K562 (cell line): ENCODE measurements at regions not wholly inside any gene's neighbourhood (a gene's known extent, or its start where the extent isn't known, plus 50 kb on each side); places are given as distances from the start of the nearest gene placed in this dataset.

Experiments
- ATAC-seq: fragments of 200-7000 bp; cut with Tn5 transposase; 3 replicates; pipeline ENCODE4 v1.9.1; 2020; ENCODE audit warnings: moderate library complexity
- BruUV-seq: library from RNA; stranded (reverse); fragments of 400-500 nt; replicated peaks from 2 replicates; lab custom pipeline; 2021; lab: Mats Ljungman, UMichigan
- CTCF ChIA-PET: fragments of 300-600 bp; formaldehyde crosslinking; extraction: SDS; loops from one replicate; lab custom pipeline; 2021; ENCODE audit warnings: low intra/inter-chr PET ratio; lab: Yijun Ruan, JAX
- POLR2A ChIA-PET: fragments of 300-600, 350-650 bp; sonication (Branson Sonifier 250); formaldehyde crosslinking; extraction: SDS; loops from one replicate; lab custom pipeline; 2021; ENCODE audit warnings: antibody characterized with exemption, inconsistent platforms; lab: Yijun Ruan, JAX
- DNase-seq, 4 experiments: peaks; one replicate each; pipeline versions ENCODE4 v3.0.0 to v3.0.0-alpha.2; 2011 to 2018; ENCODE audit warnings: low spot score in 3 of 4, mixed read lengths in 3 of 4; ENCODE audit errors: extremely low read depth in 1 of 4
- FAIRE-seq: peaks from 2 replicates; lab custom pipeline; 2011; peaks lifted over from hg19 to GRCh38; lab: Jason Lieb, UNC
- H2AFZ ChIP-seq: 2 replicates; pipeline ENCODE4 v1.6.0; 2011; ENCODE audit warnings: low read depth, low read length, control low read depth, inconsistent platforms
- H3K27ac ChIP-seq: fragments of 200-600 bp; 3 replicates; pipeline ENCODE4 v1.8.0; 2011; ENCODE audit warnings: low read depth, mild to moderate bottlenecking, control low read depth, inconsistent platforms, low read length, moderate library complexity, mixed read lengths; ENCODE audit errors: extremely low read depth
- H3K27me3 ChIP-seq, 2 experiments: fragments of 300-600 bp in 1 of 2; 2 replicates in 1 of 2; 3 replicates in 1 of 2; pipeline versions ENCODE4 v1.6.0 to v1.8.0; 2011; ENCODE audit warnings: inconsistent platforms in 2 of 2, low read length in 2 of 2, mild to moderate bottlenecking in 1 of 2, mixed read lengths in 1 of 2, moderate library complexity in 1 of 2; ENCODE audit not compliant: control insufficient read depth in 2 of 2, insufficient read depth in 2 of 2
- H3K36me3 ChIP-seq: fragments of 300-600 bp; 3 replicates; pipeline ENCODE4 v1.8.0; 2011; ENCODE audit warnings: mild to moderate bottlenecking, low read length, inconsistent platforms; ENCODE audit not compliant: control insufficient read depth, insufficient read depth
- H3K4me1 ChIP-seq, 2 experiments: fragments of 200-600 bp in 1 of 2; replicated peaks in 1 of 2; 2 replicates in 1 of 2; 3 replicates in 1 of 2; pipeline versions ENCODE4 v1.5.1 to v1.8.0; 2011; ENCODE audit warnings: inconsistent platforms in 2 of 2, low read length in 2 of 2, mild to moderate bottlenecking in 1 of 2, mixed read lengths in 1 of 2, moderate library complexity in 1 of 2; ENCODE audit not compliant: control insufficient read depth in 2 of 2, insufficient read depth in 2 of 2
- H3K4me2 ChIP-seq: 2 replicates; pipeline ENCODE4 v1.6.1; 2011; ENCODE audit warnings: low read length, control low read depth, inconsistent platforms, mixed read lengths; ENCODE audit not compliant: insufficient read depth
- H3K4me3 ChIP-seq: fragments of 200-600 bp; sonication (generic), shearing (Covaris generic); 2 replicates; pipeline ENCODE4 v1.5.1; 2016; ENCODE audit warnings: control low read depth, inconsistent platforms
- H3K79me2 ChIP-seq: fragments of 200-600 bp; 3 replicates; pipeline ENCODE4 v1.8.0; 2011; ENCODE audit warnings: low read length, inconsistent platforms; ENCODE audit not compliant: control insufficient read depth, insufficient read depth
- H3K9ac ChIP-seq, 2 experiments: 2 replicates each; pipeline versions ENCODE4 v1.6.0 to v1.6.1; 2011; ENCODE audit warnings: low read depth in 2 of 2, low read length in 2 of 2, control low read depth in 1 of 2, inconsistent platforms in 1 of 2, mild to moderate bottlenecking in 1 of 2, mixed read lengths in 1 of 2; ENCODE audit not compliant: insufficient read depth in 1 of 2
- H3K9me1 ChIP-seq: one replicate; pipeline ENCODE4 v1.6.0; 2011; ENCODE audit warnings: inconsistent platforms, mild to moderate bottlenecking, low read length, moderate library complexity; ENCODE audit not compliant: control insufficient read depth, insufficient read depth
- H3K9me3 ChIP-seq: replicated peaks from 2 replicates; pipeline ENCODE4 v1.5.1; 2011; ENCODE audit warnings: low read depth, low read length, inconsistent platforms; ENCODE audit not compliant: control insufficient read depth, insufficient read depth
- H4K20me1 ChIP-seq: replicated peaks from 2 replicates; pipeline ENCODE4 v1.6.1; 2011; ENCODE audit warnings: low read length, inconsistent platforms, mixed read lengths; ENCODE audit not compliant: control insufficient read depth, insufficient read depth
- HOXB6 ChIP-seq: fragments of 250-450 bp; sonication (Bioruptor Pico); IDR thresholded peaks from 2 replicates; pipeline ENCODE4 v1.5.1; 2022; ENCODE audit warnings: mild to moderate bottlenecking, borderline replicate concordance
- TRIM28 ChIP-seq: fragments of 450-650 bp; IDR thresholded peaks from 2 replicates; pipeline ENCODE4 v1.6.1; 2017
- WHSC1 ChIP-seq: IDR thresholded peaks from one replicate; pipeline ENCODE4 v1.6.1; 2012; ENCODE audit warnings: low read length, control low read depth, inconsistent platforms
- ZNF174 ChIP-seq: fragments of 250-450 bp; sonication (Bioruptor Pico); IDR thresholded peaks from 2 replicates; pipeline ENCODE4 v1.4.0; 2020; ENCODE audit warnings: mild to moderate bottlenecking
- WGBS: fragments of 100-300 bp; shearing (Covaris generic); methylation state at CpG from one replicate; pipeline ENCODE4 v1.1.6; 2016; ENCODE audit warnings: low coverage, mixed read lengths; ENCODE audit not compliant: insufficient coverage; ENCODE audit errors: missing lambda C conversion rate; 5-methylcytosine and 5-hydroxymethylcytosine counted together
- in situ Hi-C: fragments of 300-500 bp; cut with MboI; formaldehyde crosslinking; loops from 4 replicates; pipeline ENCODE4 v1.15.0; 2018; ENCODE audit warnings: inconsistent platforms, mixed read lengths
- intact Hi-C: fragments of 100-400 bp; cut with micrococcal nuclease; formaldehyde crosslinking; loops from 2 replicates; pipeline ENCODE4 v1.14.2; 2022
- TF ChIP-seq, protein P1 (sequence below): fragments of 250-450 bp; sonication (Bioruptor Pico); IDR thresholded peaks from 2 replicates; pipeline ENCODE4 v1.4.0; 2020

DNA sequence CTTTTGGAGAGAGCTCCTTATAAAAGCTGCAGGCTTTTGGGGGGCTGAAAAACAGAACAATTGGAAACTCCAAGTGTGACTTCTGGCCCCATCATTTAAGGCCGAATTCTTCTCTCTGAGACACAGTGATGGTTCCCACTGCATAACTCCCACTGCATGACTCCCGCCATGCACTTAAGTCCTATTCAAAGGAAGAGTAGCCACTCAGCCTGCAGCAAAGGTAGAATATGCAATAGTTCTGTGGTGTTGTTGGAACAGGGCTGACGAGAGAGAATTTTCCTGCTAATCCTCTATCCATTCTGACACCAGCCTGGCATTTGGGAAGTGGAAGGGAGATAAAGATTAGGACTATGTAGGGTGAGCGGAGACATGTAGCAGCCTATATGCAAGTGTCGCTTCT is 185.6 kb upstream of the ZNF462 start (continued):
- TF ChIP-seq, protein P1, sequence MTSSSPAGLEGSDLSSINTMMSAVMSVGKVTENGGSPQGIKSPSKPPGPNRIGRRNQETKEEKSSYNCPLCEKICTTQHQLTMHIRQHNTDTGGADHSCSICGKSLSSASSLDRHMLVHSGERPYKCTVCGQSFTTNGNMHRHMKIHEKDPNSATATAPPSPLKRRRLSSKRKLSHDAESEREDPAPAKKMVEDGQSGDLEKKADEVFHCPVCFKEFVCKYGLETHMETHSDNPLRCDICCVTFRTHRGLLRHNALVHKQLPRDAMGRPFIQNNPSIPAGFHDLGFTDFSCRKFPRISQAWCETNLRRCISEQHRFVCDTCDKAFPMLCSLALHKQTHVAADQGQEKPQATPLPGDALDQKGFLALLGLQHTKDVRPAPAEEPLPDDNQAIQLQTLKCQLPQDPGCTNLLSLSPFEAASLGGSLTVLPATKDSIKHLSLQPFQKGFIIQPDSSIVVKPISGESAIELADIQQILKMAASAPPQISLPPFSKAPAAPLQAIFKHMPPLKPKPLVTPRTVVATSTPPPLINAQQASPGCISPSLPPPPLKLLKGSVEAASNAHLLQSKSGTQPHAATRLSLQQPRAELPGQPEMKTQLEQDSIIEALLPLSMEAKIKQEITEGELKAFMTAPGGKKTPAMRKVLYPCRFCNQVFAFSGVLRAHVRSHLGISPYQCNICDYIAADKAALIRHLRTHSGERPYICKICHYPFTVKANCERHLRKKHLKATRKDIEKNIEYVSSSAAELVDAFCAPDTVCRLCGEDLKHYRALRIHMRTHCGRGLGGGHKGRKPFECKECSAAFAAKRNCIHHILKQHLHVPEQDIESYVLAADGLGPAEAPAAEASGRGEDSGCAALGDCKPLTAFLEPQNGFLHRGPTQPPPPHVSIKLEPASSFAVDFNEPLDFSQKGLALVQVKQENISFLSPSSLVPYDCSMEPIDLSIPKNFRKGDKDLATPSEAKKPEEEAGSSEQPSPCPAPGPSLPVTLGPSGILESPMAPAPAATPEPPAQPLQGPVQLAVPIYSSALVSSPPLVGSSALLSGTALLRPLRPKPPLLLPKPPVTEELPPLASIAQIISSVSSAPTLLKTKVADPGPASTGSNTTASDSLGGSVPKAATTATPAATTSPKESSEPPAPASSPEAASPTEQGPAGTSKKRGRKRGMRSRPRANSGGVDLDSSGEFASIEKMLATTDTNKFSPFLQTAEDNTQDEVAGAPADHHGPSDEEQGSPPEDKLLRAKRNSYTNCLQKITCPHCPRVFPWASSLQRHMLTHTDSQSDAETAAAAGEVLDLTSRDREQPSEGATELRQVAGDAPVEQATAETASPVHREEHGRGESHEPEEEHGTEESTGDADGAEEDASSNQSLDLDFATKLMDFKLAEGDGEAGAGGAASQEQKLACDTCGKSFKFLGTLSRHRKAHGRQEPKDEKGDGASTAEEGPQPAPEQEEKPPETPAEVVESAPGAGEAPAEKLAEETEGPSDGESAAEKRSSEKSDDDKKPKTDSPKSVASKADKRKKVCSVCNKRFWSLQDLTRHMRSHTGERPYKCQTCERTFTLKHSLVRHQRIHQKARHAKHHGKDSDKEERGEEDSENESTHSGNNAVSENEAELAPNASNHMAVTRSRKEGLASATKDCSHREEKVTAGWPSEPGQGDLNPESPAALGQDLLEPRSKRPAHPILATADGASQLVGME: no peak

DNA sequence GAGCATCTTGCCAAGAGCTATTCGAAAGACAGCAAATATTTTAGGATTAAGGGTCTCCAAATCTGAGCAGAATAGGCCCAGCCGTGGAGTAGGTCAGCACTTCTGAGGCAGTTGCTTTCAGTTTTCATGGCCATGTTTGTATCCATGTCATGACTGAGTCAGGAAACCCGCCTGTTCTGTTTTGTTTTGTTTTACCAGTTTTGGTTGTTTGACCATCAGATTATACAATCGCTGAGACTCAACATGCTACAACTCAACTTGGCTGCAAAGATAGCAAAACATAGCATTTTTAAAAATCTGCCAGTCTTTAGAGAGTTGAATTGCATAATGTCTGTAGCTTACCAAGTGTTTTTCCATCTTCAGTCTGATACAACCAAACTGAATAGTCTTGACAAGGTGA is 185.1 kb upstream of the ZNF462 start:
- no peak overlapping the region for H3K9ac ChIP-seq
- DNase-seq (no peak), ATAC-seq (no peak), FAIRE-seq (no peak)
- H3K9me1 ChIP-seq: no peaks in the 10 kb centered on the region
- no peak overlapping the region for H3K4me3 ChIP-seq
- no peaks in the 10 kb centered on the region for H3K79me2 ChIP-seq
- H3K4me1 ChIP-seq: no peaks in the 10 kb centered on the region
- no peaks in the 10 kb centered on the region for H3K27me3 ChIP-seq
- H3K36me3 ChIP-seq: no peaks in the 10 kb centered on the region
- in situ Hi-C loops: no loop called here
- ChIA-PET POLR2A (no interaction called here), CTCF (no interaction called here)
- no peak overlapping the region for H2AFZ ChIP-seq
- H4K20me1 ChIP-seq: no peaks in the 10 kb centered on the region
- H3K9me3 ChIP-seq: no peaks in the 10 kb centered on the region
- no TSS peak for BruUV-seq
- H3K4me2 ChIP-seq: no peak overlapping the region
- 0% methylated on average over 4 of the region's 4 CpGs for WGBS
- intact Hi-C loops: no loop called here
- no peak overlapping the region for H3K27ac ChIP-seq
- TF ChIP-seq WHSC1 (no peak), TRIM28 (no peak), ZNF174 (CRISPR knock-in tag) (no peak), HOXB6 (no peak)
